ENCODE measurements at regions not wholly inside any gene's neighbourhood (a gene's known extent, or its start where the extent isn't known, plus 50 kb on each side); places are given as distances from the start of the nearest gene placed in this dataset.
"Not testable (repeated sequence)": the region's sequence is repeated elsewhere in the genome, so short reads cannot be mapped to it uniquely, and the experiment has no call there.

DNA sequence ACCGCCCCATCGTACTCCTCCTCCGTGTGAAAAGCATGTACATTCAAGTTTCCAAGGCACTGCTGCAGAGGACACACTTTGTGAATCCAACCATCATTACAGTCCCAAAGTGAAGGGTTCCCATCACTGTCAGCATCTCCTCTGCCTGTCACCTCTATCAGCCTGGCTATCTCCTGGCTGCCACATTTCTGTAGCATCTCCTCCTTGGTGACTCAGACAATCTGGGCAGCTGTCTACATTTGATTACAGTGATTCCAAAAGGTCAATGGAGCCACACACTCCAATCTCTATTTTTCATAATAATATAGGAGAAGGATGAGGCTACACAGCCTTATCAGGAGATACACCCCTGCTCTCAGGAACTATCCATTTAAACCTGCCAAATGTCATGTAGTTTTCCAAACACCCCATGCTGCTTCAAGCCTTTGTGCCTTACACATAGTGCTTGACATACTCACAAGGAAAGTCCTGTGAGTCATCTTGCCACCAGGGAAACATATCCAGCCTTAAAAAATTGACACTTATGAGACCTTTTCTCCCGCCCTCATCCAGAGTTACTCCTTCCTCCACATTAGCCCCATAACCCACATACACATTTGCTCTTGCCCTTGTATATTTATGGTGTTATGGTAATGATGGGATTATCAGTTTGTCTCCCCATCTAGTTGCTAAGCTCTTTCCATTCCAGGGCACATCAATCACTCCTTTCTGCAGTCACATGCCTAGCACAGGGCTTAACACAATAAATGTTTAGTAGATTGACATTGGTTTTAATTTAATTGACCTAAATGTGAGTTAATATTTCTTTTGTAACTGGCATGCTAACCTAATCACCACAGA is 250.1 kb upstream of the CDH5 start:
- DNase-seq (ENCODE audit: low read depth in 2 of 2), result no peak

GRCh38 chr16:66115373-66115772 is 251.1 kb upstream of the CDH5 start:
- no peak for DNase-seq (ENCODE audit: low read depth in 2 of 2)

GRCh38 chr16:66113223-66113622 is 253.3 kb upstream of the CDH5 start:
- no peak for DNase-seq (ENCODE audit: low read depth in 2 of 2)

- DNase-seq (ENCODE audit: low read depth in 2 of 2), result no peak
These were observed 256.8 kb upstream of the CDH5 start for GRCh38 chr16:66109677-66110076.

DNA sequence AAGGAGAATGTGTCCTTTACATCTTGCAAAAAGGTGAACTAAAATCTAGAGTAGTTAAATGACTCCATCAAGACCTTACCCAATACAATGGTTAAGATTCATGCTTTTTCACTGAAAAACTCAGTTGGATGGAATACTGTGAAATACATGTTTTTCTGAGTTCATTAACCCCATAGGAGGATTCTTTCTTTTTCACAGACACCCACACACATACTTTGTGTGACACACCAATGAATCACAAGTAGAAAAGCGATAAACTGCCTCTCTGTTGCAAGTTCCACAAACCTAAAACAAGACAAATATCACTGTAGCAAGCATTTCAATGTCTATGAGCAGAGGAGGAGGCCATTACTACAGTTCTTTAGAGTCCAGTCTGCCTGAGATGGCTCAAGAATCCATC is 258.8 kb upstream of the CDH5 start:
- no peak for DNase-seq (ENCODE audit: low read depth in 2 of 2)

DNA sequence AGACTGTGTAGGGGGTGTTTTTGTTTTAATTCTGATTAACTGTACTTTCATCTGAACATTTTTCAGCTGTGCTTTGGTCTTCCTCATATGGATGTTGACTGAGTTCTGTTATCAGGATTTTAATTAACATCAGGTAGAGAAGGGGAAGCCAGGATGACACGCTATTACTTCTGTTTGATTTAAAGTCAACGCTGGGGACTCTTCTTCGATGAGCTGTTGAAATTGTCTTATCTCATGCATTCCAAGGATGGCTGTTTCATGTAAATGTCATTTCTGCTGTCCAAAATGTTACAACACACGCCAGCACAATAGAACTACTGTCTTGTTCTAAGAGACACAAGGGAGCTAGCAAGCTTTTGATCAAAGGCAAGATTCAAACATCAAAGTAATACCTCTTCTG is 263.3 kb upstream of the CDH5 start:
- no peak for DNase-seq (ENCODE audit: low read depth in 2 of 2)

DNA sequence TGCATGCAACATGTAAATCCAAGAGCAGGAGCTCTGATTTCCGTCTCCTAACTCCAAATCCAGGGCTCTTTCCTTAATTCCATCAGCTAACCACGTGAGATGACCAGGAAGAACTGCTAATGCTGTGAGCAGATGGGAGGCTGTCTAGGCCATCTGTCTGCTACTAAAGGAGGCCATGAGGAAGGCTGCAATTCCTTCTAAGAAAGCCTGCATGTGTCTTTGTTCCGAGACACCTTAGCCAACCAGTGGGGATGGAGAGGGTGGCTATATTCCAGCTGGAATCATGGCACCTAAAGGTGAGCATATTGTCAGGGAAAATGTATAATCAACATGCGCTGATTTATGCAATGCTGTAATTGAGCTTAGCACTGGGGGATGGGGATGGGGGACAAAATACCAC is 267.2 kb upstream of the CDH5 start:
- no peak for DNase-seq (ENCODE audit: low read depth in 2 of 2)

- DNase-seq (ENCODE audit: low read depth in 2 of 2), result no peak
These were observed 268.7 kb upstream of the CDH5 start for GRCh38 chr16:66097751-66098150.

GRCh38 chr16:66095676-66096075 is 270.8 kb upstream of the CDH5 start:
- DNase-seq (ENCODE audit: low read depth in 2 of 2), result no peak

DNA sequence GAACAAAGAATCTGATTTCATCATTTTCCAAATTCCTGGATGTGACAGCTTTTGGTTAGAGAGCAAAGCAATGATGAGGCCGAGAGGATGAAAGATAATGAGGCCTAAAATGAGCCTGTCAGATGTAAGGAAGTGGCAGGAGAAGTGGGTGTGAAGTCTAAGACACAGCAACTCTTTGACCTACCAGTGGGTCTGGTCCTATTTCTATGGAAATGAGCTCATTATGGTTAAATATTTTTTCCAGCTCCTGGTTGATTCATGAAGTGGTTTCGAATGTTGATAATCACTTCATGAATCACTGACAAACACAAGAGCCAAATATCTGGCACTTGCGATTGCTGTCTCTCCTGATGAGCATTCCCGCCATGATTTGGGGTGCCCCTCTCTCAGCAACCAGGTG is 273.3 kb upstream of the CDH5 start:
- DNase-seq (ENCODE audit: low read depth in 2 of 2), result no peak

GRCh38 chr16:66091471-66091891 is 275.0 kb upstream of the CDH5 start:
- no peak for DNase-seq (ENCODE audit: low read depth in 2 of 2)

GRCh38 chr16:66088681-66089080 is 277.8 kb upstream of the CDH5 start:
- DNase-seq (ENCODE audit: low read depth in 2 of 2), result no peak

GRCh38 chr16:66087308-66087707 is 279.2 kb upstream of the CDH5 start:
- no peak for DNase-seq (ENCODE audit: low read depth in 2 of 2)

- DNase-seq (ENCODE audit: low read depth in 2 of 2), result no peak
These were observed 280.8 kb upstream of the CDH5 start for GRCh38 chr16:66085651-66086050.

- DNase-seq (ENCODE audit: low read depth in 2 of 2), result not testable (repeated sequence)
These were observed 281.8 kb upstream of the CDH5 start for GRCh38 chr16:66084731-66085130.

- DNase-seq (ENCODE audit: low read depth in 2 of 2), result no peak
These were observed 282.2 kb upstream of the CDH5 start for GRCh38 chr16:66084306-66084705.

- DNase-seq (ENCODE audit: low read depth in 2 of 2), result no peak
These were observed 283.3 kb upstream of the CDH5 start for GRCh38 chr16:66083171-66083570.

DNA sequence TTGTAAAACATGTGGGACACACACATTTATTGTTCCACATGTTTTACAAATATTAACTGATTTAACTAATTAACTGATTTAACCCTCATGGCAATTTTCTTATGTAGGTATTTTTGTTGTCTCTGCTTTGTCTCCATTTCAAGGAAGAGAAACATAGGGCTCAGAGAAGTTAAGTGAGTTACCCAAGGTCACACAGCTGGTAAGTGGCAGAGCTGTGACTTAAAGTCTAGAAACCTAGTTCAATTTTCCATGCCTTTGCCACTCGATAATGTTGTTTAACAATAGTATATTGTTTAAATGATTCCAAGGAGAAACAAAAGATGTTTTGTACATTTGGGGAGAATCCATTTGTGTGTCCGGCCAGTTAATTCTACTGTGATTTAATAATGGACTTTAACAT is 284.1 kb upstream of the CDH5 start:
- DNase-seq (ENCODE audit: low read depth in 2 of 2), result no peak

DNA sequence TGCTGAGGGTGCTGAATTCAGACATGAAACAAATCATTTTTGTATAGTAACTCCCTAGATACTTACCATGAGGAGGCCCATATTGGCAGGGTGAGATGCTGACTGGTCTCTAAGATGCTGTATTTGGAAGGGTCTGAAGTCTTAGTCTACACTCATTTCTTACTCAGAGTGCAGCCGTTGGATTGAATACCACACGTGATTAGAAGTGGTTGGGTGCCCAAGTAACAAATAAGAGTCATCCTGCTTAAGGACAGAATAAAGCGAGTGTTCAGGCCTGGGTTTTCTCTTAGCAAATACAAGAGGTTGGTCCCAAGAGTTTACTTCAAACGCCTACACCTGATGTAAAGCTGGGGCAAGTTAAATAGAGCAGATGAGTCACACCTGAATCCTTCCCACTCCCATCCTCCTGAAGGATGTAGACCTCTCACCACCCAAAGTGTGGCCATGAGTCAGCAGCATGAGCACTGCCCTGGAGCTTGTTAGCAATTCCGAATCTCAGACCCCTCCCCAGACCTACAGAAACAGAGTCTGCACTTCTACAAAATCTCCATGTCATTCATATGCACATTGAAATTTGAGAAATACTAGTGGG is 284.6 kb upstream of the CDH5 start:
- no peak for DNase-seq (ENCODE audit: low read depth in 2 of 2)

- no peak for DNase-seq (ENCODE audit: low read depth in 2 of 2)
These were observed 286.7 kb upstream of the CDH5 start for GRCh38 chr16:66079671-66080334.

DNA sequence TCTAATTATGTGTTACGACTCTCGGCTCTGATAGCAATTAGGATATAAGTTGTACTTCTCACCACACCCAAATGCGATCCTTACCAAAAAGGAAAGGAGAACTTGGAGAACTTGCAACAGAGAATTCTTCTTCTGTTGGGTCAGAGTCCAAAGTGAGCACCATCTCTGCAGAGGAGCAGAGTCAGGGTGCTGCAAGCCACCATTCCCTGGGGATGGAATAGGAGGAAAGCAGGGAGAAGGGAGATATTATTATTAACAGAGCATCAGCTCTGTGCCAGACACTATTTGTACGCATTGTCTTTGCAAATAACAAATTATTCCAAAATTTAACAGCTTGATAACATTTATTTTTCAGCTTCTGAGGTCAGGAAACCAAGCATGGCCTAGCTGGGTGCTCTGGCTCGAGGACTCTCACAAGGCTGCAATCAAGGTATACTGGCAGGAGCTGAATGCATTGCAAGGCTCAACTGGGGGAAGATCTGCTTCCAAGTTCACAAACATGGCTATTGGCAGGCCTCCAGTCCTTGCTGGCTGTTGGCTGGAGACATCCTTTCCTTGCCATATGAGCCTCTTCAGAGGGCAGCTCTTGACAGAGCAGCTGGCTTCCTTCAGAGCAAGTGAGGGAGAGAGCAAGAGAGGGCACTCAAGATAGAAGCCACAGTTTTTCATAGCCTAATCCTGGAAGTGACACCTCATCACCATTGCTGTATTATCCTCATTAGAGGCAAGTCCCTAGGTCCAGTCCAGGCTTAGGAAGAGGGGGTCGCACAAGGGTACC is 296.2 kb upstream of the CDH5 start:
- no peak for DNase-seq (ENCODE audit: low read depth in 2 of 2)

DNA sequence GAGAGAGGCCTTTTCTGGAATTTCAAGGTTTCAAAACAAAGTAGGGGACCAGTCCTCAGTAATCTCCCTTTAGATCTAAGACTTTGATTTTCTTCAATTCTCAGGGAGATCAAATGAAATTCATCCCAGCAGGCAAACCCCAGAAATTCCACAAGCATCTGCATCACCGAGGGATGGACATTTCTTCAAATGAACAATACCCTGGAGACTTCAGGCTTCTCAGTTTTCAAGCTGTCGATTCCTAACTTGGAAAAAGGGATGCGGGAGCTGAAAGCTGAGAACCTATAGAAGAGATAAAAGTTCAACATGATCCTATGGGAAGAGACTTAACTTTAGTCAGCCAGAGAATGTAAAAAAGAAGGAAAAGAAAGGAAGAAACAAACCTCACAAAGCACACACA is 296.9 kb upstream of the CDH5 start:
- DNase-seq (ENCODE audit: low read depth in 2 of 2), result no peak
